NCI-H2196 (cell line): ENCODE measurements at regions not wholly inside any gene's neighbourhood (a gene's known extent, or its start where the extent isn't known, plus 50 kb on each side); places are given as distances from the start of the nearest gene placed in this dataset.

Experiments
- DNase-seq: peaks from one replicate; lab custom pipeline; 2025; ENCODE audit not compliant: unreplicated experiment; lab: John Stamatoyannopoulos, UW

- no peak for DNase-seq
These were observed 175.7 kb upstream of the DDHD1 start for GRCh38 chr14:53328841-53329240.

GRCh38 chr14:53327716-53328115 is 174.6 kb upstream of the DDHD1 start:
- no peak for DNase-seq

DNA sequence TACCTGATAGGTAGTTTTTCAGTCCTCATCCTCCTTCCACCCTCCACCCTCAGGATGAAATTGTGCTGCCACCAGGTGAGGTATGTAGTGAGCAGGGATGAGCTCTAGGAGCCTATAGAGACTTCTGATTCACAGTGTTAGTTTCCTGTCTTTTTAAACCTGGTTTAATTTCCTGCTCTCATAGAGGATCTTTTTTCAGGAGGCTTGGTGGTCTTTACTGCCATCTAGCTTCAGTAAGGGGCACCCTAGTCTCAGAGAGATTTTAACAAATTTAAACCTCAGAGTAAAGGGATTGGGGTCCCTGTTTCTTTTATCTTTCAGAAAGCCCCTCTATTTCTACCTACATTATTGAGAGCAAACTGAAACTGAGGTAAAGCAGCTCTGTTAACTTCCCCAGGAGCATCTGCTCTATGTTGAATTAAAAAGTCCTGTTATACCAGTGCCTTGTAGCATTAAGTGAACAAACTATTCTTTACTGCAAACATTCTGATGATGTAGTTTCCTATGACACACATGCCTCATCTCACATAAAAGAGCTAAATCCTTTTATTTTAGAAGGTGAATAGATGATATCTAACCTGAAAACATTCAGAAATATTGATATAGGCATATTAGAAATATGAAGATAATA is 172.2 kb upstream of the DDHD1 start:
- no peak for DNase-seq

DNA sequence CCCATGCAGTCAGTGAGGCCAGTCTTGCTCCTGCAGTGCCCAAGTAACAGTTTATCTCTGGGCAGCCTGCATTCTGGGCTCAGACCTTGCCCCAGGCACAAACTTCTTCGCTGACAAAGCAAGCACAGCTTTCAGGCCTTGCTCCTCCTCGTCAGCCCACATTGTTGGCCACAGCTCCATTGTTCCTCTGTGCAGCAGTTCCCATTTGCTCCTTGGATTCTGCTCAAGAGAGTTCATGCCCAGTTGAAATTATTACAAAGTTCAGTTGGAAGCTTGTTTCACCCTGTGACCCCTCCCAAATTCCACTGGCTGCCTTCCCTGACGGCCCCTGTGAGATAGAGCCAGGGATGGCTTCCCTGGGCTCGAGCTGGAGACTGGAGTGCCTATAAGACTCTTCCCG is 163.4 kb upstream of the DDHD1 start:
- DNase-seq: no peak

DNA sequence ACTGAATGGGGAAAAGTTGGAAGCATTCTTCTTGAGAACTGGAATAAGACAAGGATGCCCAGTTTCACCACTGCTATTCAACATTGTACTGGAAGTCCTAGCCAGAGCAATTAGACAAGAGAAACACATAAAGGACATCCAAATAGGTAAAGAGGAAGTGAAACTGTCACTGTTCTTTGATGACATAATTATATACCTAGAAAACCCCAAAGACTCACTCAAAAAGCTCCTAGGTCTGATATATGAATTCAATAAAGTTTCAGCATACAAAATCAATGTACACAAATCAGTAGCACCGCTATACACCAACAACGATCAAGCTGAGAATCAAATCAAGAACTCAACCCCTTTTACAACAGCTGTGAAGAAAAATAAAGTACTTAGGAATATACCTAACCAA is 157.3 kb upstream of the DDHD1 start:
- no peak for DNase-seq

DNA sequence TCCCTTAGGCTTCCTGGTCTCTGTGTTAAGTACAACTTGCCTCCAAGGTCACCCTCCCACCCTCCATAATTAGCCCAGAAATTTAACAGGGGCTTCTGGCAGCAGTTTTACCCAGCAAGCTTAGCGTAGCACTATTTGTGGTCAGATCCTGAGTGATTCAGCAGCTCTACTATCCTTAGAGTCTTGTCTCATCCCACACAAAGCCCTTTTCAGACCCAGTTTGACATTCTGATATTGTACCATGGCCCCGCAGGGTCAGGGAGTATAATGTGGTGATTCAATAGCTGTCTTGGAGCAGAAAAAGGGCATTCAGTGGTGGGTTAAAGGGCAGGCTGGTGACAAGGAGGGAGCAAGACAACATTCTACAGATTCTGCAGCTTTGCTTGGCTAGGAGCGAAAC is 153.8 kb upstream of the DDHD1 start:
- DNase-seq: no peak

GRCh38 chr14:53306267-53306721 is 153.2 kb upstream of the DDHD1 start:
- peak; percentile 53 for DNase-seq

DNA sequence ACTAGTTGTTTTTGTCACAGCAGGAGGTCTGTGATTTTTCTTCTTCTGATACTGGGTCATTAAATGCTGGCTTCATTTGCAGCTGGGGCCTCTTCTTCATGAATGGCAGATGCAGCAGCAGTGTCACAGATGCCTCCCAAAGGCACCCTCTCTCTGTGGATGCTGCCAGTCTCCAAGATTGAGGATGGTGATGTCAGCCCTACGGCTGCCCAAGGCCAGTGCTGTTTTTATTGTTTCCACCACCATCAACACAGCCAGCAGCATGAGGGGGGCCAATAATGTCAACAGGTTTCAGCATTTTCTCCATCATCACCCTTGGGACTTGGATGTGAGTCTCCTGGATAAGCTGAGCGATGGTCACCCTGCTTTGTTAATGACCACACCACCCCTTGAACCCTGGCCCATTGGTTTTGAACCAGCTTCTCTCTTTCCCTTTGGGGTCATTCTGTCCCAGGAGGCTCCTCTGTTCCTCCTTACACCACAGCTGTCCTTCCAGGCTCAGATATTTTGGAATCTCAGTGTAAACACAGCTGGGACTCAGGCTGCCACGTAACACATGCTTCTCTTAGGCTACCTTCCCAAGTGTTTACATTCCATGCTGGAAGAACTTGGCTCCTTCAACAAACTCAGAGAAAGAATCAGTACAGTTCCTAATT is 151.7 kb upstream of the DDHD1 start:
- DNase-seq: no peak

- DNase-seq: peak; percentile 43
These were observed 143.0 kb upstream of the DDHD1 start for GRCh38 chr14:53295985-53296582.

DNA sequence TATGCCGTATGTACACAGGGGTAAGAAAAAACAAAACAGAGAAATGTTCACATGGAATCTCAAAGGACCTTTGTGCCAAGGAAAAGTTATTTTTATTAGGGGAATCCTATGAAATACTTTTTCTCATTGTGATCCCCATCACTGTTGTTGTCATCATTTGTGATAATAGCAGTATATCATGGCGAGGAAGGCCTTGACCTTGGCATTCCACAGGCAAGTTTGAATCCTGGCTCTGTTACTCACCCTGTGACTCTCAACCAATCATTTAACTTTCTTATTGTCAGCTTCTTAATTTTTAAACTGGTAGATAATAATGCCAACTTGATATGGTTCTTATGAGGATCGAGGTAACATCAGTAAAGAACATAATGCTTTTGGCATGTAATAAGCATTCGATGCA is 142.2 kb upstream of the DDHD1 start:
- no peak for DNase-seq

GRCh38 chr14:53286301-53286700 is 133.2 kb upstream of the DDHD1 start:
- no peak for DNase-seq

DNA sequence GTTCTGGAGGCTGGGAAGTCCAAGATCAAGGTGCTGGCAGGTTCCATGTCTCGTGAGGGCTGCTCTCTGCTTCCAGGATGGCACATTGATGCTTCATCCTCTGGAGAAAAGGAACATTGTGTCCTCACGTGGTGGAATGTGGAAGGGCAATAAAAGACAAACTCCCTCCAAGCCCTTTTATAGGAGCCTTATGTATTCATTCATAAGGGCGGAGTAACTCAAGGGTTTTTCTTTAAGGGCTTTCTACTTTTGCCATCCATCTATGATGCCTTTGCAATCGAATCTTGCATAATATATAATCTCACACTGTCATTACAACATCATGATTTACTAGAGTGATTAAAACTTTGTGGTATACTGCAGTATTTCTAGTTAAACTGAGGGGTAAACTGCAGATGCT is 132.7 kb upstream of the DDHD1 start:
- DNase-seq: no peak

- DNase-seq: no peak
These were observed 131.9 kb upstream of the DDHD1 start for GRCh38 chr14:53285064-53285463.

DNA sequence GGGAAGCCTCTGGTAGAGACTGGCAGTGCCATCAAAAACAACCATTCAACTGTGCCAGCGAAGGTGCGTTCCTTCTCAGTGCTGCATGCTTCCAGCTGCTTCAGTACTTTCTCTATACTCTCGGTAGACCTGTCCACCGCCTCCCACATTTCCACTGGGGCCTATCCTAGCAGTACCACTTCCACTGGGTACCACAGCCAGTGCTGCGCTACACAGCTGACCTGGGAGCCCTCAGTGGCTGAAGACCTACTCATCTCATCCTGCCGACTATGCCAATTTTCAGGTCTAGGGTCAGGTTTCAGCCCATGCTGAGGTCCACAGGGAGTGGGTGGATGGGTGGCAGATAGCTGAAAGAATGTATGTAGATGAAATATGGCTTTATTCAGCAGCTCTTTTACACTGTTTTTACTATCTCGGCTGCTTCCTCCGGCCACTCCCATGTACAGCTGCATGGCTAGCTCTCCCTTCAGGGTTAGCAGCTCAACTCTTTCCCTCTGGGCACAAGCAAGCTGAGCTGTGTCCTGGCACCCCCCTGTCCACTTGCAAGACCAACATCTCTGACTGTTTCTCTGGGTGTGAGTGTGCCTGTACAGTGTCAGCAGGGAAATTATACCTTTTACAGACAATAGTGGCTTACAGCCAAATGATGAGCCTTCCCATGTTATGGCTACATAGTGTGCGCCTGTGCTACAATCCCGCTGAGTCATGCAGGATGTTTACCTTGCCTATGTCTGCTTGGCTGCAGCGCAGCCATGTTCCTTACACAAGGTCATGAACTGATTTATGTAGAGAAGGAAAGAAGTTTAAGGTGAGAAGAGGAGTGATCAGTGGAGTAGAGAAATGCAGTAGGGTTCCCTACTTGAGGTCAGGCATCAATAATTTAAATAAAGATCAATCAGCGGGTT is 125.7 kb upstream of the DDHD1 start:
- DNase-seq: no peak

GRCh38 chr14:53273671-53274072 is 120.5 kb upstream of the DDHD1 start:
- no peak for DNase-seq

GRCh38 chr14:53265025-53265424 is 111.9 kb upstream of the DDHD1 start:
- no peak for DNase-seq

DNA sequence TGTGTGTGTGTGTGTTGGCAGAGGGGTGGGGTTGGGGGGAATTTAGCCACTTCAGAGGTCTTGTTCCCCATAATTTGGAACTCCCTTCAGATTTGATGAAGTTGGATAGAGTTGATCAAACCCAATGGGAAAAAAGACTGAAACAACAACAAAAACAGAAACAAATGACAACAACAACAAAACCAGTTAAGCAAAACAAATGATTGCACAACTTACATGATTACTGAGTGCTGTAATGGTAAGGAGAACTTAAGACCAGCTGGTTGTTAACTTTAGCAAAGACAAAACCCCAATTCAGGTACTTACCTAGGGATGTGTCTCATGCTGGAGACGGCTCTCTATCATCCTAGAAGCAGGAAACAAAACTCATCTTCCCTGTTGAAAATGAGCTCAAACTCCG is 107.8 kb upstream of the DDHD1 start:
- no peak for DNase-seq

DNA sequence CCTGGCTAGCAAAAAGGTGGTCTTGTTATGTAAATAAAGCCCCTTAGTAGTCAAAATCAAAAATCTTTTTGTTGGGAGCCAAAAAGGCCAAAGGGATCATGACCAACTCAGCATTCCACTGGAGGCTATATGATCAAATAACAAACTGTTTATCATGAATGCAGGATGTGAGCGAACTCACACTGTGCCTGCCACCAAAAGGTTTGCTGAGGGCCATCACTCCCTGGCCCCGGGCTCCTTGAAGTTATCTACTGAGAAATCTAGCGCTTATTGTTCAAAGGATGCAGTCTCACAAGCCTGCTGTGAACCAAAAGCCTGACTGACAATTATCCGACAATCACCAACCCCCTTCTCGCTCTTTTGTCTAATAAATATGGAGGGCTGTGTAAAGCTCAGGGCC is 107.2 kb upstream of the DDHD1 start:
- no peak for DNase-seq

DNA sequence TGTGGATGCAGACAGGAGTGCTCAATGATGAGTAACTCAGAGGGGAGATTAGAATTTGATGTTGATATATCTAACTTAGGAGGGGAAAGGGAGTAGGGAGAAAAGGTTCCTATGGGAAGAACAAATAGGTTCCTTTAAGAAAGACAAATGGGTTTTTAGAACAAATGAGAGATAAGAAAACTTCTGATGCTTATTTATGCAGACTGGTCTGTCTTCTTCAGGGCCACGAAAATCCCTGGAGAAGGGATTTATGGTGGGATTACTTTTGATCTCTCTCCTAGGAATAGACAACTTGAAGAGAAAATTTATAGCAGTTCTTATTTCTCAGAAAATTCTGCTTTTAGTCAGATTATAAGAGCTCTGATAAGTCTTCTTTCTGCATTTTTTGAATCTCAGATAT is 99.0 kb upstream of the DDHD1 start:
- no peak for DNase-seq

DNA sequence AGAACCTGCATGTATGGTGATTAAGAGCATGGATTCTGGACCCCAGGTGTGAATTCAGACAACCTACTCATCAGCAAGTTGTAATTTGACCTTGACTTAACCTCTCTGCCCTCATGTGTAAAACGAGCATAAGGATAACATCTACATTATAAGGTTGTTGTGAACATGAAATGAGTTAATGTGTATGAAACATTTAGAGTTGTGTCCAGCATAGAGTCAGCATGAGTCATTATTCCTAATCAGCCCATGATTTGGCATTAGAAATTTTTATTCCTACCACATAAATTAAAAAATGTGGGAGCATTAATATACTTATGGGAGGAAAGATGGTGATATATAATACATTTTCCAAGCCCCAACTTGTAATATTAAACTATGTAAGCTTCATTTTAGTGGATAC is 95.9 kb upstream of the DDHD1 start:
- DNase-seq: no peak

GRCh38 chr14:53247596-53248370 is 94.7 kb upstream of the DDHD1 start:
- DNase-seq: peak; percentile 11
